ENCODE measurements at regions not wholly inside any gene's neighbourhood (a gene's known extent, or its start where the extent isn't known, plus 50 kb on each side); places are given as distances from the start of the nearest gene placed in this dataset.

- Histone ChIP-seq H2BK12ac (ENCODE audit: low read depth, low read length) (no peak overlapping the region), H4K5ac (ENCODE audit: insufficient read length, low read depth, low read length) (no peak overlapping the region), H3K9me3 (ENCODE audit: insufficient read depth in 2 of 2, low read depth in 1 of 2, low read length in 1 of 2) (peaks cover 9 to 21% of the 10 kb centered on the region in 2 experiments), H3K56ac (replicated peaks; ENCODE audit: insufficient read length, low read depth, low read length) (no peak overlapping the region), H3K79me1 (ENCODE audit: low read depth, low read length) (no peaks in the 10 kb centered on the region), H4K8ac (ENCODE audit: extremely low read depth, insufficient read depth, low read length) (no peak overlapping the region), H3K18ac (ENCODE audit: extremely low read depth, low read length) (no peak overlapping the region), H3K27ac (ENCODE audit: low read depth, low read length) (no peak overlapping the region), H3K36me3 (ENCODE audit: control insufficient read depth in 2 of 4, insufficient read depth in 4 of 4, low read length in 3 of 4) (no peaks in the 10 kb centered on the region), H3K23me2 (ENCODE audit: low read depth, low read length) (no peaks in the 10 kb centered on the region), H3K23ac (ENCODE audit: insufficient read length) (no peak overlapping the region), H3K79me2 (ENCODE audit: control insufficient read depth in 1 of 2, insufficient read depth in 2 of 2, low read length in 2 of 2) (no peaks in the 10 kb centered on the region), H3K9ac (replicated peaks in 1 of 4; ENCODE audit: extremely low read depth in 1 of 4, low read depth in 3 of 4, low read length in 3 of 4) (no peak overlapping the region), H3K4me1 (replicated peaks in 1 of 4; ENCODE audit: control insufficient read depth in 3 of 4, insufficient read depth in 4 of 4, low read length in 3 of 4) (peaks cover 0 to 2% (median 0%) of the 10 kb centered on the region in 4 experiments; a peak in 2 of 7 replicates), H3K4ac (replicated peaks; ENCODE audit: insufficient read length, low read depth, low read length) (no peak overlapping the region), H2AFZ (ENCODE audit: low read length) (no peak overlapping the region), H2BK20ac (ENCODE audit: low read length) (no peak overlapping the region), H3K14ac (ENCODE audit: insufficient read length) (no peak overlapping the region), H3K27me3 (replicated peaks in 1 of 4; ENCODE audit: control insufficient read depth in 3 of 4, extremely low read depth in 1 of 4, insufficient read depth in 3 of 4, low read length in 3 of 4) (no peaks in the 10 kb centered on the region), H4K20me1 (replicated peaks in 1 of 2; ENCODE audit: control insufficient read depth in 1 of 2, insufficient read depth in 2 of 2, low read length in 2 of 2) (no peaks in the 10 kb centered on the region), H2BK5ac (ENCODE audit: low read depth, low read length) (no peak overlapping the region), H2BK120ac (replicated peaks; ENCODE audit: low read depth, low read length) (no peak overlapping the region), H3K4me2 (ENCODE audit: insufficient read depth in 1 of 2, low read depth in 2 of 2, low read length in 2 of 2) (no peak overlapping the region), H3K4me3 (ENCODE audit: extremely low read depth in 1 of 4, insufficient read depth in 2 of 4, low read depth in 3 of 4, low read length in 4 of 4) (no peak overlapping the region), H4K91ac (replicated peaks; ENCODE audit: insufficient read length, low read length) (no peak overlapping the region), H2AK5ac (ENCODE audit: low read depth, low read length) (no peak overlapping the region), H2BK15ac (ENCODE audit: low read length) (no peak overlapping the region)
- ChIA-PET POLR2A (ENCODE audit: partially characterized antibody) (no interaction called here), CTCF (ENCODE audit: partially characterized antibody) (interaction anchor here (0.6 to 1.8 kb wide), 3 partner anchors 52 to 207 kb away, joined by 3 to 5 read pairs (median 3); no protein-coding TSS in a partner anchor)
- FAIRE-seq = no peak
- 80% methylated on average over 2 of the region's 2 CpGs; no CpG with 5 or more reads in 1 of the 2 experiments for WGBS, 2 experiments (ENCODE audit: extremely low coverage in 1 of 2, insufficient coverage in 1 of 2, insufficient read length in 1 of 2, insufficient replicate concordance in 2 of 2, low coverage in 1 of 2, low lambda C conversion rate in 2 of 2, missing lambda C conversion rate in 1 of 2)
- DNase-seq (ENCODE audit: low read depth in 1 of 2, low spot score in 2 of 2) = no peak
- TF ChIP-seq, protein P1, sequence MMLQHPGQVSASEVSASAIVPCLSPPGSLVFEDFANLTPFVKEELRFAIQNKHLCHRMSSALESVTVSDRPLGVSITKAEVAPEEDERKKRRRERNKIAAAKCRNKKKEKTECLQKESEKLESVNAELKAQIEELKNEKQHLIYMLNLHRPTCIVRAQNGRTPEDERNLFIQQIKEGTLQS (IDR thresholded peaks at IDR 0.05; ENCODE audit: insufficient read depth, low read depth, low read length) = no peak
- TF ChIP-seq TBP (IDR thresholded peaks at IDR 0.05; ENCODE audit: low read depth, low read length) = no peak
- no peak for TF ChIP-seq KDM5A (IDR thresholded peaks at IDR 0.05; ENCODE audit: low read length)
- no peak for TF ChIP-seq RFX5 (IDR thresholded peaks at IDR 0.05; ENCODE audit: borderline replicate concordance, low read depth, low read length)
- no peak for TF ChIP-seq USF2 (IDR thresholded peaks at IDR 0.05; ENCODE audit: low read length)
- no peak for TF ChIP-seq TEAD4 (IDR thresholded peaks at IDR 0.05; ENCODE audit: low read depth, low read length)
- peak; percentile 4 to 14; a peak in 1 of 4 replicates for TF ChIP-seq RAD21 (IDR thresholded peaks at IDR 0.05 in 1 of 2, conservative IDR thresholded peaks at IDR 0.05 in 1 of 2; ENCODE audit: low read depth in 2 of 2, low read length in 2 of 2)
- peak in 1 of 3 experiments; percentile 8; a peak in 1 of 4 replicates for TF ChIP-seq CTCF (IDR thresholded peaks at IDR 0.05; ENCODE audit: control extremely low read depth in 1 of 3, insufficient read depth in 1 of 3, low read depth in 1 of 3, low read length in 3 of 3)
- no peak for TF ChIP-seq MAFK (IDR thresholded peaks at IDR 0.05; ENCODE audit: low read depth, low read length)
Observed at GRCh38 chr13:100796463-100796862, 121.9 kb upstream of the TMTC4 start.
